Activated naive CD8-positive, alpha-beta T cell treated with anti-CD3 and anti-CD28 coated beads, Interleukin-2, amount 50 U/mL, for 16 hours (primary cell): ENCODE measurements at regions not wholly inside any gene's neighbourhood (a gene's known extent, or its start where the extent isn't known, plus 50 kb on each side); places are given as distances from the start of the nearest gene placed in this dataset.
"Not testable (repeated sequence)": the region's sequence is repeated elsewhere in the genome, so short reads cannot be mapped to it uniquely, and the experiment has no call there.

Experiments used
- DNase-seq: peaks from one replicate; pipeline ENCODE4 v3.0.0-alpha.2; 2020; ENCODE audit warnings: low read depth, low spot score

- DNase-seq: not testable (repeated sequence)
Measured at GRCh38 chr12:14032191-14032590, 50.8 kb upstream of the GRIN2B start.

- DNase-seq: no peak
Measured at GRCh38 chr12:14043776-14044175, 62.4 kb upstream of the GRIN2B start.

DNA sequence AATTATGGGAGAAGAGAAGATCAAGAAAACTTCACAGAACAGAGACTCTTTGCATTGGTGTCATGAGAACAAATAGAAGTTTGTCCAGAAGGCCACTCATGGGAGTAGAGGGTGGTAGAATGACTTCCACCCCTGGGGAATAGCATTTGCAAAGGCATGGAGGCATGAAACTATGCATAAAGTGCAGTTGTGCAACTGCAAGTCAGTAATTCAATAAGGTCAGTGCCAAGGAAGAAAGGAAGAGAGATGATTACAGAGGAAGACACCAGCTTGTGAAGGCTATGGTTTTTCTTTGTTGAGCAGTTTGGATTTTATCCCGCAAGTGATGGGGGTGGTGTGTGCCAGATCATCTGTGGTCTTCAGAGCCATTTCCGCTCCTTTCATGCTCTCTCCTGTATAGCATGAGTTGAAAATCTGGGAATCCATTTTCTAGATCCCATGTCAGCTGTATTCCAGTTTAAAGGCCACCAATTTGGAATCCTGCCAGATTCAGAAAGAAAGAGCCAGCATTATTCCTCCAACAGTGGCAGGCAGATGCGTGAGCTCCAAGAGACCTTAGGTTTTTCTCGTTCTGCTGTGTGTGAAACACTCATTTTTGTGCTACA lies 67.6 kb upstream of the GRIN2B start:
- DNase-seq: no peak

- DNase-seq: no peak
Measured at GRCh38 chr12:14057895-14058294, 76.5 kb upstream of the GRIN2B start.

DNA sequence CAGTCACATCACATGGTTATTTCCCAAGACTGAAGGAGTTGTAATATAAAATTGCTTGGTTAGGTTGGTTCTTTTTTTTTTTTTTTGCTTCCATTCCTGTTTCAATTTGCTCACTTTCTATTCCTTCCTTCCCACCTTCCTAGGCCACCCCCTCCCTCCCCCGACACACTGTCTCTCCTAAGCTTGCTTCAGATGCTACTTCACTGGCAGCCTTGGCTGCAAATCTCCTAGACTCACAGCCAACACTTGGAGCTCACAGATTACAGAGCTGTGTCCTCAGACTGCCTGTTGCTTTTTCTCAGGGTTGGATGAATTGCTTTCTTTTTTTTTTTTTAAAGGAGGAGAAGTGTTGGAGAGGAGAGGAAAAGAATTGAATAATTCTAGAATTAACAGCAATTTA lies 77.3 kb upstream of the GRIN2B start:
- no peak for DNase-seq

DNA sequence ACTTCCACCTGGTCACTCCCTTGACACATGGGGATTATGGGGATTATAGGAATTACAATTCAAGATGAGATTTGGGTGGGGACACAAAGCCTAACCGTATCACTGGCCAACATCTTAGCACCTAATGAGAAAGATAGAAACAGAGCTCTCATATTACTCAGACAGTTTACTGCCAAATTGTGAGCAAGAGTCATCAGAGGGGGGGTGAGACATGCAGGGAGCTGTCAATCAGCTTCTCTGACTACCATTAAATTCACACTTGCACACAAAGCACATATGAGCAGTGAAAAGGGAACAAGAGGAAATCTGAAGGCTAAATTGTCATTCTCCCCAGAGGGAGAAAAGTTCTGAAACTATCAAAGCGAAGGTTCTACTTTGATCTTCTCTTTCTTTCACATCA lies 78.1 kb upstream of the GRIN2B start:
- no peak for DNase-seq

DNA sequence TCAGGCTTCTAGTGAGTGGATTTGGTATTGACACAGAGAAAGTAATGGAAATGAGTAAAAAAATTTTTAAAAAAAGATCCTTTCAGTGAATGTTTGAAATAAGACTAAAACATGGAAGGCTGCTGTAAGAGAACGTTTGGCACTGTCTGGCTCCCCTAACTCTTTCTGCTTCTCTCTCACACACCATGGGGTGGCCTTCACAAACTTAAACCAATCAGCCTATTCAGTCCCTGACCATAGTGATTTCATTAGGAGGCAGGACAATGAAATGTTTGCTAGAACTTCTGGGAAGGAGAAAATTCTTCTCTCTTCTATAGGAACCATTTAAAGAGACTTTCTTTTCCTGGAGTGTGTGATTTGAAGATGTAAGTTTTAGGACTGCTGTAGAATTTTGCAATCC lies 84.2 kb upstream of the GRIN2B start:
- DNase-seq: no peak

DNA sequence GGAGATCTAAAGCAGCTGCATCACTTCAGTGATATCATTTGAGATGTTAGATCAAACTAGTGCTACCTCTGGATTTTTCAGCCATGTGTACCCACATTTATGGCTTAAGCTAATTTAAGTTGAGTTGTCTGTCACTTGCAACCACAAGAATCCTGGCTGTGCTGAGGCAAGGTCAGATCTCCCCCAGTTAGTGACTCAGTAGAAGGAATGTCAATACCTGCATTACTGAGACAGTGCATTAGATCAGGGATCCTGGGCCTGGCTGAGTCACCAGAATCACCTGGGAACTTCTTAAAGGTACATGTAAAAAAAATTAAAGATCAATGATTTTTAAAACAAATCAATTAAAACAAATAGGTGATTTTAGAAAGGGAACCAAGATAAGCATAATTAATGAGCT lies 84.6 kb upstream of the GRIN2B start:
- DNase-seq: no peak

- DNase-seq: no peak
Measured at GRCh38 chr12:14068961-14069360, 87.6 kb upstream of the GRIN2B start.

DNA sequence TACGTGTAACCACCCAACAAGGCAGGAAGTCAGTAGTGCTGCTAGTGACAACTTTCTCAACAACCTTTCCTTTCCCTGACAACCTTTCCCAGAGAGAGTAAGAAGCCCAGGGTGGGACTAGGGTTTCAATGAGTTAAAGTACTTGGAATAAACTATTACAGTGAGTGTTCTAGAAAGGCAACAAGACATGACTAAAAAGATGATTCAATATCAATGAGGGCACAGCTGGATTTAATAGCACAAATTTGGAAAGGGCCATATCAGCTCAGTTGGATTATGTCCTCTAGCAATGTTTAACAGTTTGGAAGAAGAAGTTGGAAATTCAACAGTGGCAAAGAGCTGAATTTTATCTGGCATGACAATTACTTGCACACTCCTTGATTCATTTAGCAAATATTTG lies 90.4 kb upstream of the GRIN2B start:
- DNase-seq: no peak

- DNase-seq: no peak
Measured at GRCh38 chr12:14072987-14073386, 91.6 kb upstream of the GRIN2B start.

- no peak for DNase-seq
Measured at GRCh38 chr12:14075797-14076393, 94.5 kb upstream of the GRIN2B start.

- DNase-seq: no peak
Measured at GRCh38 chr12:14076538-14076937, 95.1 kb upstream of the GRIN2B start.

GRCh38 chr12:14086838-14087237 lies 105.4 kb upstream of the GRIN2B start:
- DNase-seq: no peak

DNA sequence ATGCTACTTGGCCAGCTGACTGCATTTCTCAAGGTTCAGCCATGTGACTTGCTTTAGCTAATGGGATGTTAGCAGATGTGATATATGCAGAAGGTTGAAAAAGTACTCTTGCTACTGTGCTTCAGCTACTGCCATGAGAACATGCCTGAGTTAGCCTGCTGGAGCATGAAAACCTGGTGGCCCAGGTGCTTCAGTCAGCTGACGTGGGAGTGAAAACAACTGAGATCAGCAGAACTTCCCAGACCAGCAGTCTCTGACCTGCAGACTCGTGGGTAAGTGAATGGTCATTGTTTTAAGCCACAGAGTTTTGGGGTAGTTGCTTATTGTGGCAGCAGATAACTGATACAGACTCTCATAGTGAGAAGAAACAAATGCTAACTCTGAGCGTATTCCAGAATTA lies 118.6 kb upstream of the GRIN2B start:
- no peak for DNase-seq

- not testable (repeated sequence) for DNase-seq
Measured at GRCh38 chr12:14101556-14101955, 120.2 kb upstream of the GRIN2B start.

- no peak for DNase-seq
Measured at GRCh38 chr12:14111230-14111865, 129.9 kb upstream of the GRIN2B start.

- DNase-seq: no peak
Measured at GRCh38 chr12:14113031-14113430, 131.6 kb upstream of the GRIN2B start.

DNA sequence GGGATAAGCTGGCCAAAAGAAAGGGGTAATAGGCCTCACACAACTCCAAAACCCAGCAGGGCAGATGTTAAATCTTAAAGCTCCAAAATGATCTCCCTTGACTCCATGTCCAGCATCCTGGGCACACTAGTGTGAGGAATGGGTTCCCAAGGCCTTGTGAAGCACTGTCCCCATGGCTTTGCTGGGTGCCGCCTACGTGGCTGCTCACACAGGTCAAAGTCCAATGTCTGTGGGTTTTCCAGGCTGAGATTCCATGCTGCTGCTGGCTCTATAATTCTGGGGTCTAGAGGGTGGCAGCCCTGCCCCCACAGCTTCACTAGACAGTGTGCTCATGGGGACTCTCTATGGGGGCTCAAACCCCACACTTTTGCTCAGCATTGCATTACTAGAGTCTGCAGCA lies 145.3 kb upstream of the GRIN2B start:
- DNase-seq: no peak

DNA sequence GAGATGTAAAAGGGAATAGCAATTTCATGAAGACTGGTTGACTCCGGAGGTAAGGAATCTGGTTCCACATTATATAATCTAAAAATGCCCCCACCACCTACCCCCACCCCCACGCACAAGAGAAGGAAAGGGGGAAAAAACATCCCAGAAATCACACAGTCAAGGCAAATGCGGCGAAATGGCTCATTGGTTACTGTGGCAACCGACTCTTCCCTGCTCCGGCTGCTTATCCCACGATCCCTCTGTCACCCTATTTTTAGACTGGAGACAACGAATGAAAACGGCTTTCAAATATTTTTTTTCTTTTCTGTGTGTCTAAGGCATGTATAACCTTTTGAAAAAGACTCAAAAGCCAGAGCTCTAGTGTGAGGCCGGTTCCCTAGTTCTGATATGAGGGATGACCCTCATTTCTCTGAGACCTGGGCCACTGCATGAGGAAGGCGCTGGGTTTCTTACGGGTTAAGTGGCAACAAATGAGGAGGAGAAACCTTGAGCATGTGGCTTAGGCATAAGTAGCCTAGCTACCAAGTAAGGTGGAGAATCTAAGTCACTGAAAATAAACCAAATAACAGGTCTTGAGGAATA lies 148.3 kb upstream of the GRIN2B start:
- DNase-seq: no peak

- DNase-seq: no peak
Measured at GRCh38 chr12:14135996-14136395, 154.6 kb upstream of the GRIN2B start.

- no peak for DNase-seq
Measured at GRCh38 chr12:14138495-14138894, 157.1 kb upstream of the GRIN2B start.
